ENCODE measurements at regions not wholly inside any gene's neighbourhood (a gene's known extent, or its start where the extent isn't known, plus 50 kb on each side); places are given as distances from the start of the nearest gene placed in this dataset.

DNA sequence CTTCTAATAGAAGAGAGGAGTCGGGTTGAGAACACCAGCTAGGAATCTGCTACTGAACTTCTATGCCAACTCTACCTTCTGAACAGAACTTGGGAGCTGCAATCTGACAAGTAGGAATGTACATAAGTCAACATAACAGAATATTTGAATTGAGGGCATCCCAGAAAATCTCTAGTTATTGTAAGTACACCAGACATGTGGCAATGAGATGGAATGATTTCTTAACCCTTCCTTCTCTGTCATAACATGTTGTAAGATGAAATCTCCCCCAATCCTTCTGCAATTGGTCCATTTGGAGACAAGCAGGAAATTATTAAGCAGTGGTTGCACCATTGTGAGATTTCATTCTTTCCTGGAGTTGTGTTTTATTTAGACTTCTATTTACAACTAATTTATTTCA is 68.7 kb upstream of the TMPO start:
- DNase-seq (ENCODE audit: insufficient read length, low spot score) (no peak), FAIRE-seq (no peak)

- DNase-seq (ENCODE audit: insufficient read length, low spot score) (no peak), FAIRE-seq (no peak)
Observed at GRCh38 chr12:98449584-98449983, 65.8 kb upstream of the TMPO start.

DNA sequence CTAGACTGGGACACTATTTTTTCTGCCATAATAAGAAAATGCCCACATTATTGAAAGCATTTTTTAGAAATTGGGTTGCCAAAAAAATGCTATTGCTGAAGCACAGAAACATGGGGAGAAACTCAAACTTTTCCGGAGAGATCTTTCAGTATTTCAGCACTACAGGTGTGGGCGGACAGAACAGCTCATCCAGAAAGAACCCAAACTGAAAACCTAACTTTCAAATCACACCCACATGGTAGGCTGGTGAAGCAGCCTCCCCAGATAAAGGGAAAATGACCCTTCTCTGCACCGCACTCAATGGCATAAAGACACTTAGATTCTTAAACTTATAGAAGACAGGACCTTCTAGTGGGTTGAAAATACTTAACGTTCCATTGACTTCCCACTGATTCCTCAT is 62.3 kb upstream of the TMPO start:
- FAIRE-seq (no peak), DNase-seq (ENCODE audit: insufficient read length, low spot score) (no peak)

- FAIRE-seq (no peak), DNase-seq (ENCODE audit: insufficient read length, low spot score) (no peak)
Observed at GRCh38 chr12:98453492-98453891, 61.9 kb upstream of the TMPO start.

DNA sequence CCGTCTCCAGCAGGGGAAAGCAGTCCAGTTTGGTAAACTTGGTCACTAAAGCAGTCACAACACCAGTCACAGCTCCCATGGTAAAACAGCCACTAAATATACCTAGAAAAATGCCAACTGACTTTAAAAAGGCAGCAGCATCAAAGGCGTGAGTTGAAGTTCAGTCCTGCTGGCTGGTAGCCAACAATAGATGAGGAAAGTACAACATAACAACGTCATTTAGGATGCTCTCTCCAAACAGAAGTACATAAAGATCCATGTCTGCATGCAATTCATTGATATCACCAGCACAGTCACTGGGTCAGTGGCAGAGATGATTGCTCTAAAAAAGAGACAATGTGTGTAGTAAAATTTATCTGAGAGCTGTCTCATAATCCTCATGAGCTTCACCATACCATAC is 59.3 kb upstream of the TMPO start:
- no peak for FAIRE-seq
- DNase-seq (ENCODE audit: insufficient read length, low spot score), result no peak

- DNase-seq (ENCODE audit: insufficient read length, low spot score) (no peak), FAIRE-seq (no peak)
Observed at GRCh38 chr12:98456576-98457573, 58.5 kb upstream of the TMPO start.

GRCh38 chr12:98464190-98464589 is 51.2 kb upstream of the TMPO start:
- no peak for FAIRE-seq
- no peak for DNase-seq (ENCODE audit: insufficient read length, low spot score)

- no peak for DNase-seq (ENCODE audit: insufficient read length, low spot score)
- no peak for FAIRE-seq
Observed at GRCh38 chr12:98465505-98465904, 49.9 kb upstream of the TMPO start.

Measured in GM19239 (cell line).